Testis (tissue), 2 donors: ENCODE measurements at regions not wholly inside any gene's neighbourhood (a gene's known extent, or its start where the extent isn't known, plus 50 kb on each side); places are given as distances from the start of the nearest gene placed in this dataset.
A peak's percentile ranks its signal among the peaks of the same experiment; 100 is the strongest.

Experiments
- DNase-seq: peaks from one replicate; pipeline ENCODE4 v3.0.0-alpha.2; 2019
- H3K27ac ChIP-seq, 2 donors: fragments of 200-600 bp; sonication (generic); one replicate each; pipeline ENCODE4 v1.5.1; 2019
- H3K27me3 ChIP-seq: fragments of 200-600 bp; sonication (generic); one replicate; pipeline ENCODE4 v1.5.1; 2019
- H3K36me3 ChIP-seq: fragments of 200-600 bp; sonication (generic); one replicate; pipeline ENCODE4 v1.5.1; 2017; ENCODE audit warnings: low read depth; ENCODE audit errors: missing control alignments
- H3K4me1 ChIP-seq: fragments of 200-600 bp; sonication (generic); one replicate; pipeline ENCODE4 v1.5.1; 2019
- H3K4me3 ChIP-seq, 2 donors: fragments of 200-600 bp; sonication (generic); one replicate each; pipeline ENCODE4 v1.5.1; 2017 to 2019
- H3K9me3 ChIP-seq: fragments of 200-600 bp; sonication (generic); one replicate; pipeline ENCODE4 v1.5.1; 2017
- POLR2A ChIP-seq: fragments of 450-650 bp; IDR thresholded peaks from one replicate; pipeline ENCODE4 v1.6.1; 2017; ENCODE audit warnings: antibody characterized with exemption, mild to moderate bottlenecking, moderate library complexity
- WGBS, 2 donors: methylation state at CpG; one replicate each; pipeline ENCODE4 v1.1.5; 2018; 5-methylcytosine and 5-hydroxymethylcytosine counted together
- intact Hi-C: fragments of 100-400 bp; cut with DNase I; formaldehyde crosslinking; loops from one replicate; pipeline ENCODE4 v1.15.1; 2023; ENCODE audit warnings: low total_unique reads
- TF ChIP-seq, protein P1 (sequence below), 3 experiments: fragments of 450-650 bp in 2 of 3; fragments of 200-600 bp in 1 of 3; sonication (generic) in 1 of 3; IDR thresholded peaks; one replicate each; pipeline ENCODE4 v1.5.1; 2016 to 2019; ENCODE audit warnings: antibody characterized with exemption in 3 of 3, mild to moderate bottlenecking in 2 of 3, moderate library complexity in 1 of 3

GRCh38 chr2:41933046-41933420 lies 114.8 kb upstream of the PKDCC start:
- Histone ChIP-seq H3K4me3 (no peak overlapping the region), H3K4me1 (peaks cover 74% of the 10 kb centered on the region), H3K9me3 (no peaks in the 10 kb centered on the region), H3K27me3 (no peaks in the 10 kb centered on the region), H3K36me3 (no peaks in the 10 kb centered on the region), H3K27ac (peak overlapping the region in 1 of 2 donors; percentile 76)
- TF ChIP-seq POLR2A = no peak
- TF ChIP-seq, protein P1, sequence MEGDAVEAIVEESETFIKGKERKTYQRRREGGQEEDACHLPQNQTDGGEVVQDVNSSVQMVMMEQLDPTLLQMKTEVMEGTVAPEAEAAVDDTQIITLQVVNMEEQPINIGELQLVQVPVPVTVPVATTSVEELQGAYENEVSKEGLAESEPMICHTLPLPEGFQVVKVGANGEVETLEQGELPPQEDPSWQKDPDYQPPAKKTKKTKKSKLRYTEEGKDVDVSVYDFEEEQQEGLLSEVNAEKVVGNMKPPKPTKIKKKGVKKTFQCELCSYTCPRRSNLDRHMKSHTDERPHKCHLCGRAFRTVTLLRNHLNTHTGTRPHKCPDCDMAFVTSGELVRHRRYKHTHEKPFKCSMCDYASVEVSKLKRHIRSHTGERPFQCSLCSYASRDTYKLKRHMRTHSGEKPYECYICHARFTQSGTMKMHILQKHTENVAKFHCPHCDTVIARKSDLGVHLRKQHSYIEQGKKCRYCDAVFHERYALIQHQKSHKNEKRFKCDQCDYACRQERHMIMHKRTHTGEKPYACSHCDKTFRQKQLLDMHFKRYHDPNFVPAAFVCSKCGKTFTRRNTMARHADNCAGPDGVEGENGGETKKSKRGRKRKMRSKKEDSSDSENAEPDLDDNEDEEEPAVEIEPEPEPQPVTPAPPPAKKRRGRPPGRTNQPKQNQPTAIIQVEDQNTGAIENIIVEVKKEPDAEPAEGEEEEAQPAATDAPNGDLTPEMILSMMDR (IDR thresholded peaks at IDR 0.05) = no peak
- WGBS, 2 donors = 68 to 70% methylated on average over 3 of the region's 3 CpGs
- no peak for DNase-seq
- intact Hi-C loops = no loop called here

- no peaks in the 10 kb centered on the region for H3K9me3 ChIP-seq
- peak; percentile 54 for DNase-seq
- H3K4me3 ChIP-seq = no peak overlapping the region
- H3K27me3 ChIP-seq = no peaks in the 10 kb centered on the region
- no peaks in the 10 kb centered on the region for H3K36me3 ChIP-seq
- 53 to 57% methylated on average over 8 of the region's 8 CpGs for WGBS, 2 donors
- H3K27ac ChIP-seq = peak overlapping the region; percentile 32 to 76
- peaks cover 73% of the 10 kb centered on the region for H3K4me1 ChIP-seq
- intact Hi-C loops = no loop called here
- TF ChIP-seq, protein P1 (IDR thresholded peaks at IDR 0.05) = no peak
- no peak for TF ChIP-seq POLR2A
Observed at GRCh38 chr2:41933585-41934320, 114.1 kb upstream of the PKDCC start.

DNA sequence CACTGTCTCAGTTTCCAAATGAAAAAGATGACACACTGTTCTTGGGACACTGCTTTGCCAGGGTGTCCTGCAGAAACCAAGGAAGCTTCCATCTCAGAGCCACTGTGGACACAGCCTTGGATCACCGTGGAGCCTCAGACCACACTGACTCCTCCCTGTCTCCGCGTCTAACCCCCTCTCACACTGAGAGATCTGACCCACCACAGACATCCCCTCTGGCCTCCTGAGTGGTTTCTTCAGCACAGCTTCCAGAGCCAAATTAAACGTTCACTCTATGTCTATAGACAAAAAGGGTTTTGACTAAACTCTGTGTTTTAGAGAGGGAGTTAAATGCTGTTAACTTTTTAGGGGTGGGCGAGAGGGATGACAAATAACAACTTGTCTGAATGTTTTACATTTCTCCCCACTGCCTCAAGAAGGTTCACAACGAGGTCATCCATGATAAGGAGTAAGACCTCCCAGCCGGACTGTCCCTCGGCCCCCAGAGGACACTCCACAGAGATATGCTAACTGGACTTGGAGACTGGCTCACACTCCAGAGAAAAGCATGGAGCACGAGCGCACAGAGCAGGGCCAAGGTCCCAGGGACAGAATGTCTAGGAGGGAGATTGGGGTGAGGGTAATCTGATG lies 113.4 kb upstream of the PKDCC start:
- H3K4me3 ChIP-seq = no peak overlapping the region
- no peaks in the 10 kb centered on the region for H3K9me3 ChIP-seq
- H3K27ac ChIP-seq = peak overlapping the region; percentile 32 to 76
- H3K27me3 ChIP-seq = no peaks in the 10 kb centered on the region
- intact Hi-C loops = no loop called here
- WGBS, 2 donors = 32 to 33% methylated on average over 10 of the region's 10 CpGs
- no peaks in the 10 kb centered on the region for H3K36me3 ChIP-seq
- H3K4me1 ChIP-seq = peaks cover 74% of the 10 kb centered on the region
- peak; percentile 36 for DNase-seq
- TF ChIP-seq POLR2A = no peak
- TF ChIP-seq, protein P1 (IDR thresholded peaks at IDR 0.05) = no peak

GRCh38 chr2:41935002-41935401 lies 112.8 kb upstream of the PKDCC start:
- H3K4me3 ChIP-seq = no peak overlapping the region

More at GRCh38 chr2:41935002-41935401, 112.8 kb upstream of the PKDCC start:
- H3K27me3 ChIP-seq = no peaks in the 10 kb centered on the region
- intact Hi-C loops = no loop called here
- no peaks in the 10 kb centered on the region for H3K9me3 ChIP-seq
- H3K27ac ChIP-seq = peak overlapping the region in 1 of 2 donors; percentile 76
- DNase-seq = no peak
- 43 to 84% methylated on average over 2 of the region's 2 CpGs for WGBS, 2 donors
- peaks cover 78% of the 10 kb centered on the region for H3K4me1 ChIP-seq
- H3K36me3 ChIP-seq = no peaks in the 10 kb centered on the region
- TF ChIP-seq, protein P1 (IDR thresholded peaks at IDR 0.05) = no peak
- TF ChIP-seq POLR2A = no peak
